Stimulated activated naive CD8-positive, alpha-beta T cell treated with anti-CD3 and anti-CD28 coated beads, Interleukin-15, Interleukin-2, amounts not matched to agents 100 ng/mL and 50 ng/mL, for 24 hours (primary cell): ENCODE measurements at regions not wholly inside any gene's neighbourhood (a gene's known extent, or its start where the extent isn't known, plus 50 kb on each side); places are given as distances from the start of the nearest gene placed in this dataset.

ENCODE experiments used
- H3K27ac Mint-ChIP-seq: one replicate; pipeline ENCODE4 v1.8.0; 2021; ENCODE audit warnings: mild to moderate bottlenecking, mixed read lengths
- H3K27me3 Mint-ChIP-seq: one replicate; pipeline ENCODE4 v1.8.0; 2021; ENCODE audit warnings: mixed read lengths
- H3K36me3 Mint-ChIP-seq: one replicate; pipeline ENCODE4 v1.8.0; 2021; ENCODE audit warnings: low read depth, mixed read lengths
- H3K4me1 Mint-ChIP-seq: one replicate; pipeline ENCODE4 v1.8.0; 2021; ENCODE audit warnings: low read depth, mixed read lengths
- H3K4me3 Mint-ChIP-seq: one replicate; pipeline ENCODE4 v1.8.0; 2021; ENCODE audit warnings: mild to moderate bottlenecking, mixed read lengths
- H3K9me3 Mint-ChIP-seq: one replicate; pipeline ENCODE4 v1.8.0; 2021; ENCODE audit warnings: mixed read lengths

- Mint-ChIP-seq H3K36me3 (no peaks in the 10 kb centered on the region), H3K4me1 (no peaks in the 10 kb centered on the region), H3K27me3 (no peaks in the 10 kb centered on the region), H3K4me3 (no peak overlapping the region), H3K27ac (no peak overlapping the region), H3K9me3 (peaks cover 12% of the 10 kb centered on the region)
Measured at GRCh38 chr7:68313806-68314205, 1284.5 kb upstream of the AUTS2 start.

DNA sequence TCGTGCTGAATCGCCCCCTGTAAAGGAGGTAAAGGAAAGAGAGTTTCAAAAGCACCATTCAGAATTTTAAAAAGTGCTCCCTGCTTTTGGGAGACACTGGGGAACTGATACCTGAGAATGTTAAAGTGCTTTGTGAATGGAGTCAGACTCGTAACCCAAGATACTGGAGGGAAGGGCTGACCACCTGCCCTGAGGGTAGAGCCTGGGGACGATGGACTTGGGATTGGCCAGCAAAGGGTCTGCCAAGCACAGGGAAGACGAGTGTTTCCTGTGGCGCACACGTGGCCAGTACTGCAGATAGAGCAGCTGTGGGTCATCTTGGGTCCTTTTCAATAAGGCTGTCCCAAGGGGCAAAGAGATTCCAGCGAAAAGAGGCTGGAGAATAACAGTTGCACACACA is 1284.1 kb upstream of the AUTS2 start:
- H3K9me3 Mint-ChIP-seq = peaks cover 10% of the 10 kb centered on the region
- H3K4me3 Mint-ChIP-seq = no peak overlapping the region
- H3K36me3 Mint-ChIP-seq = no peaks in the 10 kb centered on the region
- no peak overlapping the region for H3K27ac Mint-ChIP-seq
- no peaks in the 10 kb centered on the region for H3K27me3 Mint-ChIP-seq
- H3K4me1 Mint-ChIP-seq = no peaks in the 10 kb centered on the region

GRCh38 chr7:68317476-68317875 is 1280.8 kb upstream of the AUTS2 start:
- Mint-ChIP-seq H3K9me3 (peaks cover 4% of the 10 kb centered on the region), H3K27ac (no peak overlapping the region), H3K4me1 (no peaks in the 10 kb centered on the region), H3K27me3 (no peaks in the 10 kb centered on the region), H3K4me3 (no peak overlapping the region), H3K36me3 (no peaks in the 10 kb centered on the region)

DNA sequence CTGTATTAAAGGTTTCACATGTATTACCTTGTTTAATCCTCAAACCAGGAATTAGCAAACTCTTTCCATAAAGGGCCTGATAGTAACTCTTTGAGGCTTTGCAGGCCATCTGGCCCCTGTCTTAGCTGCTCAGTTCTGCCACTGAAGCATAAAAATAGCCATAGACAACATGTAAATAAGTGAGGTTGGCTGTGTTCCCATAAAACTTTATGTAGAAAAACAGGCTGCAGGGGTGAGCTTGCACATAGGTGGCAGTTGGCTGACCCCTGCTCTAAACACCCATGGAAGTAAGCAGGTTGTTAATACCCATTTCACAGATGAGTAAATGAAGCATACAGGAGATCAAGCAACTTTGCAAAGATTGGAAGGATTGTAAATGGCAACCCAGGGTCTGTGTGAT is 1279.2 kb upstream of the AUTS2 start:
- H3K27ac Mint-ChIP-seq = no peak overlapping the region
- H3K4me1 Mint-ChIP-seq = no peaks in the 10 kb centered on the region
- no peaks in the 10 kb centered on the region for H3K36me3 Mint-ChIP-seq
- no peak overlapping the region for H3K4me3 Mint-ChIP-seq
- H3K9me3 Mint-ChIP-seq = no peaks in the 10 kb centered on the region
- H3K27me3 Mint-ChIP-seq = no peaks in the 10 kb centered on the region

- no peak overlapping the region for H3K4me3 Mint-ChIP-seq
- H3K27ac Mint-ChIP-seq = no peak overlapping the region
- no peaks in the 10 kb centered on the region for H3K36me3 Mint-ChIP-seq
- no peaks in the 10 kb centered on the region for H3K4me1 Mint-ChIP-seq
- no peaks in the 10 kb centered on the region for H3K27me3 Mint-ChIP-seq
- no peaks in the 10 kb centered on the region for H3K9me3 Mint-ChIP-seq
Measured at GRCh38 chr7:68321076-68321639, 1277.1 kb upstream of the AUTS2 start.

- H3K36me3 Mint-ChIP-seq = no peaks in the 10 kb centered on the region
- H3K27ac Mint-ChIP-seq = no peak overlapping the region
- H3K4me3 Mint-ChIP-seq = no peak overlapping the region
- no peaks in the 10 kb centered on the region for H3K4me1 Mint-ChIP-seq
- no peaks in the 10 kb centered on the region for H3K9me3 Mint-ChIP-seq
- no peaks in the 10 kb centered on the region for H3K27me3 Mint-ChIP-seq
Measured at GRCh38 chr7:68321776-68322496, 1276.3 kb upstream of the AUTS2 start.

DNA sequence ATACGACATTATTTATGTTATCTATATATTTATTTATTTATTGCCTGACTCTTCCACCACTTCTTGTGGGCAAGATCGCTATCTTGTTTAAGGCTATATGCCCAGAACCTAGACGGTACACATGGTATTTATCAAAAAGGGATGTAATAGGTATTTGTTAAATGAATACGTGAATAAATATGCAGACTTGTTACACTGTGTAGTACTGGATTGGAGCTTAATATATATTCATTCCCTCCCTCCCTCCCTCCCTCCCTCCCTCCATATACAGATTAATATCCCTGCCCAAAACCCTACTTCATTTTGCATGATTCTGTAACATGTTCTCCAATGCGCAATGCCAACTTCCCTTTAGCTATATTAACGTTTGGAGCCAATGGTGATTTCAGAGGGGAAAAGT is 1273.7 kb upstream of the AUTS2 start:
- Mint-ChIP-seq H3K36me3 (no peaks in the 10 kb centered on the region), H3K27ac (no peak overlapping the region), H3K9me3 (peaks cover 10% of the 10 kb centered on the region), H3K4me1 (no peaks in the 10 kb centered on the region), H3K27me3 (no peaks in the 10 kb centered on the region), H3K4me3 (no peak overlapping the region)

DNA sequence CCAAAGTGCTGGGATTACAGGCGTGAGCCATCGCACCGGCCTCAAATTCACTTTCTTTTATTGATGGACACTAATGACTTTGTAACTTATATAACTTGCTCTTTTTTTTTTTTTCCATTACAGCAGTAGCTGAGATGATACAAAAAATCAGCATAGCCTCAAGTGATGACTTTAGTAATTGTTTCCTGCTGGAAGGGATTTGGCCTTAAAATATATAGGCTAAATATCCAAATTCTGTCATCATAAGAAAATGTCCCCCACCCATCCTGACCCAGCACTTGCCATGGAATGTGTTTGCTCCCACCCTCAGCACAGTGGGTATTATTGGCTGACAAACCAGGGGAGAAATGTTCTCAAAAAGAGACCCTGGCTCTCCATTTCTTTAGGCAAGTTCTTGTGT is 1264.1 kb upstream of the AUTS2 start:
- no peaks in the 10 kb centered on the region for H3K27me3 Mint-ChIP-seq
- H3K9me3 Mint-ChIP-seq = peaks cover 12% of the 10 kb centered on the region
- H3K4me1 Mint-ChIP-seq = no peaks in the 10 kb centered on the region
- H3K36me3 Mint-ChIP-seq = no peaks in the 10 kb centered on the region
- no peak overlapping the region for H3K27ac Mint-ChIP-seq
- H3K4me3 Mint-ChIP-seq = no peak overlapping the region

GRCh38 chr7:68334636-68335272 is 1263.5 kb upstream of the AUTS2 start:
- Mint-ChIP-seq H3K9me3 (peaks cover 10% of the 10 kb centered on the region), H3K27ac (no peak overlapping the region), H3K4me1 (no peaks in the 10 kb centered on the region), H3K36me3 (no peaks in the 10 kb centered on the region), H3K4me3 (no peak overlapping the region), H3K27me3 (no peaks in the 10 kb centered on the region)

GRCh38 chr7:68336594-68336993 is 1261.7 kb upstream of the AUTS2 start:
- Mint-ChIP-seq H3K27ac (no peak overlapping the region), H3K9me3 (peaks cover 9% of the 10 kb centered on the region), H3K36me3 (no peaks in the 10 kb centered on the region), H3K4me1 (no peaks in the 10 kb centered on the region), H3K27me3 (no peaks in the 10 kb centered on the region), H3K4me3 (no peak overlapping the region)

DNA sequence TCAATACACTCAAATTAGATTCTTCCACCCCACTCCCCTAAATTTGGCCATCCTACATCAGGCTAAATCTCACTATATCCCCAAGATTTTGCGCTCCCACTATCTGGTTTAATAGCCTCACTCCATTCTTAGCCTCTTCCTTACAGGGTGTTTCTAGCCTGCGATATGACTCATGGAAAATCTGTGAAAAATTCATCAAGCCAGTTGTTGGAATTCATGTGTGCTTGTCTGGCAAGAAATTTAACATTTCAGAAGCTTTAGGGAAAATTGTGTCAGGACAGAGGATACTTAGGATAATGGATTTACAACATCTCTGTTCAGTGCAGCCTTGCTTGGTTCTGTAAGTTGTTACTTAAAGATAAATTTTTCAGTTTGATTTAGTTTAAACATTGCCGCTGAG is 1249.9 kb upstream of the AUTS2 start:
- H3K27ac Mint-ChIP-seq = no peak overlapping the region
- H3K27me3 Mint-ChIP-seq = no peaks in the 10 kb centered on the region
- H3K36me3 Mint-ChIP-seq = no peaks in the 10 kb centered on the region
- peaks cover 31% of the 10 kb centered on the region for H3K9me3 Mint-ChIP-seq
- H3K4me3 Mint-ChIP-seq = no peak overlapping the region
- H3K4me1 Mint-ChIP-seq = no peaks in the 10 kb centered on the region

DNA sequence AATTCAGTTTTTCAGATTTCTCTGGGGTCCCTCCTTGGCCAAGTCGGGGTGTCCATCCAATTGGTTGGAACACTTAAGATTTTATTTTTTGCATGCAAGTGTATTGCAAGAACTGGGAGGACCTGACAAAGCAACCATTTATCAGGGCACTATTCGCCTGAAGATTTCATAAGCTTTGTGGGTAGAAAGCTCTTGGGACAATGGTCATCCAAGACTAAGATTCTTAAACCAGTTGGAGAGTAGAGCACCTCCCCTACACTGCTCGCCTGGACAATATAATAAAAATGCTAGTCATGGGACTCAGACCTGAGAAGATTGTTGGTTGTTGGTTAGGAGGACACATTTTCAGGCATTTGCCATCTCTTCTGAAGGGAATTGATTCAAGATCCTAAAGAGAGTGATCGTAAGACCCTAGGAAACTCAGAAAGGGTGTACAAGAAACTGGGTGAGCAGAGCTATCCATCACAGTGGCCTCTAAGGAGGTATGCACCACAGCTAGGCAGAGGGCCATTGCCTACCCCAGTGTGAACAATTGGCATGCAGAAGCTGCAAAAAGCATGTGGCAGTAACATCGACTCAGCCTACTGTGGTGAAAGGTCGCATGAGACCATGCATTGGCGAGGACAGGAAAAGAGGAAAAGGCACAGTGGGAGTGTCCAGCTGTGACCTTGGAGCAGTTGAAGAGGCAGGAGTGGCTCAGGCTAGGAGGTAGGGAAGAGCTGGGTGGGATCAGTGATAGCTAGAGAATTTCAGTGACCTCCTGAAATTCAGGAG is 1235.3 kb upstream of the AUTS2 start:
- H3K27me3 Mint-ChIP-seq = no peaks in the 10 kb centered on the region
- no peak overlapping the region for H3K27ac Mint-ChIP-seq
- H3K9me3 Mint-ChIP-seq = peaks cover 12% of the 10 kb centered on the region
- H3K4me3 Mint-ChIP-seq = no peak overlapping the region
- no peaks in the 10 kb centered on the region for H3K36me3 Mint-ChIP-seq
- H3K4me1 Mint-ChIP-seq = no peaks in the 10 kb centered on the region

DNA sequence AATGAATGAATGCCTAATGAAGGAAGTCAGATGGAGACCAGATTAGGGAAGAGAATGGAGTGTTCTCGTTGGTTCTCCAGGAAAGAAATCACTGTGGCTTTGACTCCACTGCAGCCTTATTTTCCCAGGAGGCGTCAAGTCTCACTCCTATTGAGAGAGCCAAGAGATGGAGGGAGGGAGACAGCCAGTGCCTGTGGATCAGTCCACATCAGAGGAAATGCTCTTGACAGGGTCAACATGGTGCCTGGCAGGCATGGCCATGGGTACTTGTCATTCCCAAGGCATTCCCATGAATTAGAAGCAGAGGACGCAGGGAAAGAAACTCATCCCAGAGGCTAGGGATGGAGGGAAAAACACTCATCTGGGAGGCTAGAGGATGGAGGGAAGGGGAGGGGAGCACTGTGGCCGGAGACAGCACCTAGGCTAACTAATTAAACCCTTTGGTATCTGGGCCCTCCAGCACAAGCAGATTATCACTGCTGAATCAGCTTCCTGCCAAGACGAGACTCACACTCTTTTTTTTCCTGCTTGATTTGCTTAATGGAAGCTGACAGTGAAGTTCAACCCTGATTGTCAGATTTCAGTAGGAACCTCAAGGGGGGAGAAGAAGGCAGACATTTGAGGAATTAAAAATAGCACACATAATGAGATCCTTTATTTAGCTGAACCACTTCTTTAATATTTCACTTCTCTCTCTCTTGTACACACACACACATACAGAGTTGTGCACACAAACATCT is 1233.2 kb upstream of the AUTS2 start:
- Mint-ChIP-seq H3K27me3 (no peaks in the 10 kb centered on the region), H3K36me3 (no peaks in the 10 kb centered on the region), H3K9me3 (peaks cover 23% of the 10 kb centered on the region), H3K27ac (no peak overlapping the region), H3K4me1 (no peaks in the 10 kb centered on the region), H3K4me3 (no peak overlapping the region)

DNA sequence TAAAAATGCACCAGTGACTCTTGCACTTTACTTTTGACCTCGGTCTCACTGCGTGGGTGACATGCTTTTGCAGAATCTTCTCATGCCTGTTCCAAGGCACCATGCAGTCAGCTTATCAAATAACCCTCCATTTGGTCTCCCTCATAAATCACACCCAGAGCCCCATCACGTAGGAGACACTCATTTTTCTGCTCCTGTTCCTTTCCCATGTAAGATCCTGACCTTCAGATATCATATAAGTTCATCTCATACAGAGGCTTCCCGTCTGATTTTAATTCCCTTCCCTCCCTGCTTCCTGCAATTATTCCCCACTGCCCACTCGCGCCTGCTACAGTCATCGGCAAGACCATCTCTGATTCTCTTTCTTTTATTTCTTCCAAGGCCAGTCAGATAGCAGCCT is 1226.3 kb upstream of the AUTS2 start:
- no peak overlapping the region for H3K27ac Mint-ChIP-seq
- no peaks in the 10 kb centered on the region for H3K36me3 Mint-ChIP-seq
- H3K27me3 Mint-ChIP-seq = no peaks in the 10 kb centered on the region
- H3K4me3 Mint-ChIP-seq = no peak overlapping the region
- H3K9me3 Mint-ChIP-seq = peaks cover 26% of the 10 kb centered on the region
- H3K4me1 Mint-ChIP-seq = no peaks in the 10 kb centered on the region
